GM12878 (cell line): ENCODE measurements at regions not wholly inside any gene's neighbourhood (a gene's known extent, or its start where the extent isn't known, plus 50 kb on each side); places are given as distances from the start of the nearest gene placed in this dataset.

ENCODE experiments used
- ATAC-seq: fragments of 200-7000 bp; cut with Tn5 transposase; 3 replicates; pipeline ENCODE4 v1.9.1; 2020; ENCODE audit warnings: mild to moderate bottlenecking, moderate library complexity
- BruUV-seq: library from RNA; stranded (reverse); fragments of 400-500 nt; replicated peaks from 2 replicates; lab custom pipeline; 2021; lab: Mats Ljungman, UMichigan
- CTCF ChIA-PET: fragments of 300-600 bp; sonication (Branson Sonifier 250); formaldehyde crosslinking; extraction: SDS; loops from one replicate; lab custom pipeline; 2021; ENCODE audit warnings: inconsistent platforms; lab: Yijun Ruan, JAX
- POLR2A ChIA-PET: fragments of 350-600 bp; formaldehyde crosslinking; extraction: SDS; loops from one replicate; lab custom pipeline; 2021; ENCODE audit warnings: inconsistent platforms; lab: Charles Lee
- RAD21 ChIA-PET: fragments of 300-600 bp; sonication (Branson Sonifier 250); formaldehyde crosslinking; loops from one replicate; lab custom pipeline; 2023; ENCODE audit warnings: antibody characterized with exemption; ENCODE audit not compliant: unreplicated experiment; lab: Charles Lee
- SMC1A ChIA-PET: fragments of 300-600 bp; sonication (Branson Sonifier 250); formaldehyde crosslinking; loops from one replicate; lab custom pipeline; 2023; ENCODE audit not compliant: unreplicated experiment, uncharacterized antibody; lab: Charles Lee
- DNase-seq: peaks from one replicate; pipeline ENCODE4 v3.0.0-alpha.2; 2011; ENCODE audit warnings: low read depth, low spot score
- FAIRE-seq: peaks from 3 replicates; lab custom pipeline; 2011; peaks lifted over from hg19 to GRCh38; lab: Jason Lieb, UNC
- H2AFZ ChIP-seq: 2 replicates; pipeline ENCODE4 v1.6.0; 2011; ENCODE audit warnings: low read depth, low read length, control low read depth; ENCODE audit not compliant: control insufficient read depth
- H3K27ac ChIP-seq: 2 replicates; pipeline ENCODE4 v1.5.1; 2011; ENCODE audit warnings: control low read depth; ENCODE audit not compliant: control insufficient read depth, insufficient read depth
- H3K27me3 ChIP-seq, 2 experiments: replicated peaks in 1 of 2; 2 replicates each; pipeline versions ENCODE4 v1.6.0 to v1.6.1; 2011; ENCODE audit warnings: low read length in 1 of 2; ENCODE audit not compliant: control insufficient read depth in 2 of 2, insufficient read depth in 2 of 2
- H3K36me3 ChIP-seq, 2 experiments: 2 replicates each; pipeline ENCODE4 v1.5.1; 2011; ENCODE audit warnings: low read length in 1 of 2; ENCODE audit not compliant: control insufficient read depth in 2 of 2, insufficient read depth in 2 of 2
- H3K4me1 ChIP-seq: 2 replicates; pipeline ENCODE4 v1.6.1; 2011; ENCODE audit warnings: mild to moderate bottlenecking, low read length, moderate library complexity, mixed read lengths; ENCODE audit not compliant: control insufficient read depth, insufficient read depth
- H3K4me2 ChIP-seq: 2 replicates; pipeline ENCODE4 v1.6.0; 2011; ENCODE audit warnings: control low read depth; ENCODE audit not compliant: control insufficient read depth, insufficient read depth
- H3K4me3 ChIP-seq: fragments of 200-600 bp; sonication (generic); 2 replicates; pipeline ENCODE4 v1.5.1; 2016
- H3K79me2 ChIP-seq: 2 replicates; pipeline ENCODE4 v1.6.0; 2011; ENCODE audit warnings: low read length; ENCODE audit not compliant: control insufficient read depth, insufficient read depth
- H3K9ac ChIP-seq: 2 replicates; pipeline ENCODE4 v1.8.0; 2011; ENCODE audit warnings: low read length, control low read depth, mixed read lengths; ENCODE audit not compliant: control insufficient read depth, insufficient read depth
- H3K9me3 ChIP-seq: replicated peaks from 3 replicates; pipeline ENCODE4 v1.5.1; 2011; ENCODE audit warnings: mild to moderate bottlenecking, low read length; ENCODE audit not compliant: control insufficient read depth, insufficient read depth
- H4K20me1 ChIP-seq: 2 replicates; pipeline ENCODE4 v1.6.0; 2011; ENCODE audit not compliant: control insufficient read depth, insufficient read depth
- BCL11A ChIP-seq: IDR thresholded peaks from 2 replicates; pipeline ENCODE4 v1.6.1; 2011; ENCODE audit warnings: low read depth, low read length
- BRCA1 ChIP-seq: IDR thresholded peaks from 2 replicates; pipeline ENCODE4 v1.6.1; 2011; ENCODE audit warnings: low read depth, low read length, improper control_type of control experiment
- CHD2 ChIP-seq: IDR thresholded peaks from 2 replicates; pipeline ENCODE4 v1.6.1; 2011; ENCODE audit warnings: low read depth, low read length, improper control_type of control experiment, borderline replicate concordance
- EED ChIP-seq: sonication (generic); IDR thresholded peaks from 2 replicates; pipeline ENCODE4 v1.6.1; 2016; ENCODE audit warnings: antibody characterized with exemption, low read depth
- HDGF ChIP-seq: fragments of 450-650 bp; IDR thresholded peaks from 2 replicates; pipeline ENCODE4 v1.6.1; 2016; ENCODE audit warnings: antibody characterized with exemption
- JUNB ChIP-seq: IDR thresholded peaks from 2 replicates; pipeline ENCODE4 v1.6.1; 2016; ENCODE audit warnings: antibody characterized with exemption, mild to moderate bottlenecking
- KAT2A ChIP-seq: conservative IDR thresholded peaks from 2 replicates; pipeline ENCODE4 v1.6.1; 2011; ENCODE audit warnings: low read depth, low read length; ENCODE audit not compliant: control insufficient read depth
- KLF5 ChIP-seq: fragments of 450-650 bp; IDR thresholded peaks from 2 replicates; pipeline ENCODE4 v1.6.1; 2014; ENCODE audit warnings: mild to moderate bottlenecking; ENCODE audit not compliant: partially characterized antibody
- MEF2A ChIP-seq: IDR thresholded peaks from 2 replicates; pipeline ENCODE4 v1.6.1; 2011; ENCODE audit warnings: low read depth, mild to moderate bottlenecking, low read length, moderate library complexity; ENCODE audit not compliant: insufficient read depth
- NR2F1 ChIP-seq: fragments of 450-650 bp; conservative IDR thresholded peaks from 2 replicates; pipeline ENCODE4 v1.6.1; 2017; ENCODE audit warnings: mild to moderate bottlenecking
- RBBP5 ChIP-seq: fragments of 200-600 bp; sonication (generic); conservative IDR thresholded peaks from 2 replicates; pipeline ENCODE4 v1.6.1; 2016
- SIN3A ChIP-seq: IDR thresholded peaks from 2 replicates; pipeline ENCODE4 v1.6.1; 2012; ENCODE audit warnings: low read depth, low read length, improper control_type of control experiment
- TBL1XR1 ChIP-seq: IDR thresholded peaks from 2 replicates; pipeline ENCODE4 v1.6.1; 2012; ENCODE audit warnings: low read depth, low read length, improper control_type of control experiment
- YY1 ChIP-seq: IDR thresholded peaks from 2 replicates; pipeline ENCODE4 v1.6.1; 2011; ENCODE audit warnings: low read depth, mild to moderate bottlenecking, low read length
- ZBED1 ChIP-seq: IDR thresholded peaks from 2 replicates; pipeline ENCODE4 v1.6.1; 2016; ENCODE audit warnings: borderline replicate concordance
- WGBS: methylation state at CpG from one replicate; pipeline ENCODE4 v1.1.6; 2016; ENCODE audit warnings: low lambda C conversion rate; ENCODE audit not compliant: insufficient replicate concordance, insufficient coverage; ENCODE audit errors: missing lambda C conversion rate; 5-methylcytosine and 5-hydroxymethylcytosine counted together
- in situ Hi-C: fragments of 300-500 bp; cut with MboI; formaldehyde crosslinking; loops from 9 replicates; pipeline ENCODE4 v1.14.3; 2018; ENCODE audit warnings: mixed read lengths
- intact Hi-C: fragments of 100-400 bp; cut with micrococcal nuclease; formaldehyde crosslinking; loops from one replicate; pipeline ENCODE4 v1.14.2; 2022; ENCODE audit not compliant: unreplicated experiment
- TF ChIP-seq, protein P1 (sequence below): IDR thresholded peaks from 2 replicates; pipeline ENCODE4 v1.6.1; 2012; ENCODE audit warnings: low read depth, low read length, improper control_type of control experiment
- TF ChIP-seq, protein P2 (sequence below): IDR thresholded peaks from 2 replicates; pipeline ENCODE4 v1.6.1; 2011; ENCODE audit warnings: borderline replicate concordance, low read depth, mild to moderate bottlenecking, moderate library complexity, mixed read lengths, low read length; ENCODE audit not compliant: insufficient read depth; ENCODE audit errors: extremely low read length
- TF ChIP-seq, protein P3 (sequence below): fragments of 450-650 bp; formaldehyde crosslinking; IDR thresholded peaks from 2 replicates; pipeline ENCODE4 v1.4.0; 2020; ENCODE audit warnings: mild to moderate bottlenecking, moderate library complexity

DNA sequence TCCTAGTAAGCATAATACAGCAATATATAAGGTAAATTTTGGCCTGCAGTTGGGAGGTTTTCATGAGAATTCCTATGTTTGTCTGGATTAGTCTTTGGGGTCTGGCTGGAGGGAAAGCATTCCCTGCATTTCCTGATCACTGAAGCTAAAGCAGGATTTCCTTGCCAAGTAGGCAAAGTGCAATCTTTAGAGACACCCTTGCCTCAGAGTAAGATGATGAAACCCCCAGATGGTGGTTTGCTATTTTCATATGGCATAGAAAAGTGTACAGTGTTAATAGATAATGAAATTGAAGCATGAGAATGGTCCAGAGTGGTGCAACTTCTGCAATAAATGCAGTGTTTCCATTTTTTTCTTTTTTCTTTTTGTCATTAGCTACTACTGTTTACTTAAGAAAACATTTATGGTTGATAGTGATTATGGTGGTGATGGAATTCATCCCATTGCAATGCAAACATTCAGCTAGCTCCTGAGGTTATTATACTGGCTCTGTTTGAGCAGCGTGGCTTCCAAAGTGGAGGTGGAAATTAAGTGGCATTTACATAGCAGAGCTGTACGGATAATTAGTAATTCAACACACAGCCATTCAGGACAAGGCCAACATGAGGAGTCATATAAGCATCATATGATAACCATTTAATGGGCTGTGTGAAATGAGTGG is 276.3 kb downstream of the DUSP6 start:
- BruUV-seq, result no TSS peak
- H3K9ac ChIP-seq, result no peak overlapping the region
- no peaks in the 10 kb centered on the region for H3K79me2 ChIP-seq
- no peak overlapping the region for H3K4me3 ChIP-seq
- H3K27ac ChIP-seq, result no peak overlapping the region
- in situ Hi-C loops, result no loop called here
- DNase-seq (no peak), ATAC-seq (no peak)
- WGBS, result 65% methylated on average over 2 of the region's 2 CpGs
- no peak overlapping the region for H2AFZ ChIP-seq
- RAD21 ChIA-PET, result no interaction called here
- H3K4me2 ChIP-seq, result no peak overlapping the region
- H3K4me1 ChIP-seq, result no peaks in the 10 kb centered on the region
- CTCF ChIA-PET, result interaction anchor here (1.0 kb wide), 1 partner anchor 185 kb away, joined by 3 read pairs; no protein-coding TSS in a partner anchor
- no peaks in the 10 kb centered on the region for H3K27me3 ChIP-seq
- H3K9me3 ChIP-seq, result no peaks in the 10 kb centered on the region
- TF ChIP-seq SIN3A, result no peak
- TF ChIP-seq TBL1XR1, result no peak
- TF ChIP-seq EED, result no peak
- TF ChIP-seq KLF5, result no peak
- no peak for TF ChIP-seq ZBED1
- TF ChIP-seq, protein P1, sequence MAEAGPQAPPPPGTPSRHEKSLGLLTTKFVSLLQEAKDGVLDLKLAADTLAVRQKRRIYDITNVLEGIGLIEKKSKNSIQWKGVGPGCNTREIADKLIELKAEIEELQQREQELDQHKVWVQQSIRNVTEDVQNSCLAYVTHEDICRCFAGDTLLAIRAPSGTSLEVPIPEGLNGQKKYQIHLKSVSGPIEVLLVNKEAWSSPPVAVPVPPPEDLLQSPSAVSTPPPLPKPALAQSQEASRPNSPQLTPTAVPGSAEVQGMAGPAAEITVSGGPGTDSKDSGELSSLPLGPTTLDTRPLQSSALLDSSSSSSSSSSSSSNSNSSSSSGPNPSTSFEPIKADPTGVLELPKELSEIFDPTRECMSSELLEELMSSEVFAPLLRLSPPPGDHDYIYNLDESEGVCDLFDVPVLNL, result no peak
- no peak for TF ChIP-seq CHD2
- TF ChIP-seq BCL11A, result no peak
- no peak for TF ChIP-seq RBBP5
- TF ChIP-seq, protein P2, sequence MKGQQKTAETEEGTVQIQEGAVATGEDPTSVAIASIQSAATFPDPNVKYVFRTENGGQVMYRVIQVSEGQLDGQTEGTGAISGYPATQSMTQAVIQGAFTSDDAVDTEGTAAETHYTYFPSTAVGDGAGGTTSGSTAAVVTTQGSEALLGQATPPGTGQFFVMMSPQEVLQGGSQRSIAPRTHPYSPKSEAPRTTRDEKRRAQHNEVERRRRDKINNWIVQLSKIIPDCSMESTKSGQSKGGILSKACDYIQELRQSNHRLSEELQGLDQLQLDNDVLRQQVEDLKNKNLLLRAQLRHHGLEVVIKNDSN, result no peak
- no peak for TF ChIP-seq NR2F1
- TF ChIP-seq YY1, result no peak
- no peak for TF ChIP-seq MEF2A
- no peak for TF ChIP-seq JUNB
- TF ChIP-seq, protein P3, sequence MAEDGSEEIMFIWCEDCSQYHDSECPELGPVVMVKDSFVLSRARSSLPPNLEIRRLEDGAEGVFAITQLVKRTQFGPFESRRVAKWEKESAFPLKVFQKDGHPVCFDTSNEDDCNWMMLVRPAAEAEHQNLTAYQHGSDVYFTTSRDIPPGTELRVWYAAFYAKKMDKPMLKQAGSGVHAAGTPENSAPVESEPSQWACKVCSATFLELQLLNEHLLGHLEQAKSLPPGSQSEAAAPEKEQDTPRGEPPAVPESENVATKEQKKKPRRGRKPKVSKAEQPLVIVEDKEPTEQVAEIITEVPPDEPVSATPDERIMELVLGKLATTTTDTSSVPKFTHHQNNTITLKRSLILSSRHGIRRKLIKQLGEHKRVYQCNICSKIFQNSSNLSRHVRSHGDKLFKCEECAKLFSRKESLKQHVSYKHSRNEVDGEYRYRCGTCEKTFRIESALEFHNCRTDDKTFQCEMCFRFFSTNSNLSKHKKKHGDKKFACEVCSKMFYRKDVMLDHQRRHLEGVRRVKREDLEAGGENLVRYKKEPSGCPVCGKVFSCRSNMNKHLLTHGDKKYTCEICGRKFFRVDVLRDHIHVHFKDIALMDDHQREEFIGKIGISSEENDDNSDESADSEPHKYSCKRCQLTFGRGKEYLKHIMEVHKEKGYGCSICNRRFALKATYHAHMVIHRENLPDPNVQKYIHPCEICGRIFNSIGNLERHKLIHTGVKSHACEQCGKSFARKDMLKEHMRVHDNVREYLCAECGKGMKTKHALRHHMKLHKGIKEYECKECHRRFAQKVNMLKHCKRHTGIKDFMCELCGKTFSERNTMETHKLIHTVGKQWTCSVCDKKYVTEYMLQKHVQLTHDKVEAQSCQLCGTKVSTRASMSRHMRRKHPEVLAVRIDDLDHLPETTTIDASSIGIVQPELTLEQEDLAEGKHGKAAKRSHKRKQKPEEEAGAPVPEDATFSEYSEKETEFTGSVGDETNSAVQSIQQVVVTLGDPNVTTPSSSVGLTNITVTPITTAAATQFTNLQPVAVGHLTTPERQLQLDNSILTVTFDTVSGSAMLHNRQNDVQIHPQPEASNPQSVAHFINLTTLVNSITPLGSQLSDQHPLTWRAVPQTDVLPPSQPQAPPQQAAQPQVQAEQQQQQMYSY (CRISPR knock-in tag), result no peak
- no peak for TF ChIP-seq BRCA1
- TF ChIP-seq KAT2A, result no peak
- no peak for TF ChIP-seq HDGF
- TF ChIP-seq, all 136 proteins: peak for 0
- Histone ChIP-seq H3K36me3 (no peaks in the 10 kb centered on the region), H4K20me1 (no peaks in the 10 kb centered on the region)
- ChIA-PET SMC1A (interaction anchor here (0.9 kb wide), 1 partner anchor 32 kb away, joined by 3 read pairs; no protein-coding TSS in a partner anchor), POLR2A (no interaction called here)
- intact Hi-C loops, result no loop called here
- no peak for FAIRE-seq
